HG02571 (cell line): ENCODE measurements at regions not wholly inside any gene's neighbourhood (a gene's known extent, or its start where the extent isn't known, plus 50 kb on each side); places are given as distances from the start of the nearest gene placed in this dataset.

Experiments
- ATAC-seq: cut with Tn5 transposase; IDR thresholded peaks from one replicate; pipeline ENCODE4 v1.9.1; 2021; ENCODE audit warnings: mild to moderate bottlenecking, moderate library complexity; ENCODE audit not compliant: unreplicated experiment

DNA sequence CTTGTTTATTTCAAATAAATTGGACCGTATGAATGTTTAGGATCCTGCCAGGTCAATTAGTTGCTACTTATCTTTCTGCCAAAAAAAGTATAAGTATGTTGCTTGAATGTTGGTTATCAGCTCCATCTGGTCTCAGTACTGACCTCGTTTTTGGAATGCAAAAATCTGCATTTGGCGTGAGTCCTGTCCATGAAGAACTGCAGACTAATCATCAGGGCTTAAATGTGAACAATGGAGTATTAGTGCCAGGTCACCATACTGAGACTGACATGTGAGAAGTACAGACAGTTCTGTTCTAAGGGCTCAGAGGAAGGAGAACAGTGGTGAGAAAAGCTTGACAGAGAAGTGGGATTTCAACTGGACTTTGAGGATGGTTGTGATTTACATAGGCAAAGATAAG lies 393.1 kb upstream of the SLC14A2 start:
- no peak for ATAC-seq

DNA sequence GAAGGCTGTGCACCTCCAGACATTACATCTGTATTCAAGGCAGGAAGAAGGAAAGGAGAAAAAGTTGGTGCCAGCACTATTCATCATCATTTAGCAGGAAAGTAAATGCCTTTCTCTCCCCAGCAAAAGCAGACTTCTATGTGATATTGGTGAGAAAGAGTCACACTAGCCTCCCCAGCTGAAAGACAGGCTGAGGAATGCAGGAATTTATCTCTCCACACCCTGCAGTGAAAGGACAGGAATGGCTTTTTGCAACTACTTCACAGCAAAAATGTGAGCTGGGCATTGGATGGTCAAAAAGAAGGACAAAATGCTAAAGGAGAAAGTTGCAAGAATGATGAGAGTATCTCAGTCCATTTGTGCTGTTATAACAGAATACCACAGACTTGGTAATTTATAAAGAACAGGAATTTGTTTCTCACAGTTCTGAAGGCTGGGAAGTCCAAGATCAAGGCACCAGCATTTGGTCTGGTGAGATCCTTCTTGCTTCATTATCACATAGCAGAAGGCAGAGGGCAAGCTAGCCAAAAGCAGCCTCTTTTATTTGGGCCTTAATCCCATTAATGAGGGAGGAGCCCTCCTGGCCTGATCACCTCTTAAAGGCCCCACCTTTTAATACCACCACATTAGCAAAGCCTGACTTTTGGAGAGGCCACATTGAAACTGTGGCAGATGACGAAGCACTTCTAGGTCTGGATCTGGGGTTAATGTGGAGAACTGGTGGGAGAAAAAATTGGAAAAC lies 388.1 kb upstream of the SLC14A2 start:
- no peak for ATAC-seq

DNA sequence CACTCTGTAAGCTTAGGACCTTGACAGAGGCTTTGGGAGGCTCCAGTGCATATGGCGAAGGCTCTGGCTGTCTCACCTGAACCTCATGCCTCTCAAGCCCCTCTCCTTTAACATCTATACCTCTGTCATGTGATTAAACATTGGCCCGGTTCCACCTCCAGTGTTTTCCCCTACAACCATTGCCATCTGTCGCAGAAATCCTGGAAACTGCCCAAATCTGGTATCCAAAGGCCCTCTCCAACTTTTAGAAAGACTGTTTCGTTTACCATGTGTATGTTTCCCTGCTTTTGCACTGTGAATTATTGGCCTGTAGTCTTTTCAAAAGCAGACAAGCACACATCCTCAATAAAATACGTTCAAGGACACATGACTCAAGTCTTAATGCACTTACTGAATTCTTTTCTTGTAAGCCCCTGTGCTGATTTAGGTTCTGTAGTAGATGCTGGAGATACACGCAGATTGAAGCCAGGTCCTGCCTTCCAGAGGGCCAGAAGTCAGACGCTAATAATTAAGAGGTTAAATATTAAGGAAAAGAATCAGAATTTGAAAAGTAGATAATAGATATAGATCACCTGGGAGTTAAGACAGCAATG lies 386.4 kb upstream of the SLC14A2 start:
- no peak for ATAC-seq

DNA sequence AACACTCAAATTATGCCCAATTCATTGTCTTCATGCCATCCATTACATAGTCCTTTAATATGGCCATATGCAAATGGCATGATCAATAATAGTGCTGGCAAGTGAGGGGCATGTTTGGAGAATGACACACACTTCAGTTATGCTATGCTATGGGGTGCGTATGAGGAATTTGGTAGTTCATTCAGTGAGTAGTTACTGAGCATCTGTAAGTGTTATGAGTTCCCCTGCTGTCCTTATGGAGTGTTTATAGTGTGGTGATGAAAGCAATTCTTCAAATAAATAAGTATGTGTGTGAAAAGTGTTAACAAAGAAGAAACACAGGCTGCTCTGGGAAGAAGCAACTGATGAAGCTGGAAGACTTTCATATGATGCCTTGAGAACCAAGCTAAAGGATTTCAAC lies 383.7 kb upstream of the SLC14A2 start:
- no peak for ATAC-seq

DNA sequence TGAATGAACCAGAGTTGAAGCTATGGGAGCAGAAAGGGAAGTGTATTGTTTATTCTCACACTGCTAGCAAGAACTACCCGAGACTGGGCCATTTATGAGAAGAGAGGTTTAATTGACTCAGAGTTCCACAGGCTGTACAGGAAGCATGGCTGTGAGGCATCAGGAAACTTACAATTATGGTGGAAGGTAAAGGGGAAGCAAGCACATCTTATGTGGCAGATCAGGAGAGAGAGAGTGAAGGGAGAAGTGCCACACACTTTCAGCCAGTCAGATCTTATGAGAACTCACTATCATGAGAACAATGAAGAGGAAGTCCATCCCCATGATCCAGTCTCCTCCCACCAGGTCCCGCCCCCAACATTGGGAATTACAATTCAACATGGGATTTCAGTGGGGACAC lies 383.2 kb upstream of the SLC14A2 start:
- ATAC-seq: no peak

DNA sequence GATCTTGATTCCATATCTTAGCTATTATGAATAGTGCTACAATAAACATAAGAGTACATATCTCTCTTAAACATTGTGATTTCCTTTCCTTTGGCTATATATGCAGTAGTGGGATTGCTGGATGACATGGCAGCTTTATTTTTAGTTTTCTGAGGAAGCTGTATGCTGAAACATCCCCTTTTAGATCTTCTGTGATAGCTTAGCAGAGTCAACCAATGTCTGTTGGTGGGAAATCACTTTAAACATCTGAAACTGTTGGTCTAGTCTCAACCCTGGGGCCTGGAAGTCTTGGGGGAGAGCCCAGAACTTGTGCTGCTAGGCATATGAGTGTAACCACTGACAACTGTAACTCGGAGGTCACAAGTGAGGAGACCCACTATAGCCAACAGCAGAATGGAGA lies 378.6 kb upstream of the SLC14A2 start:
- no peak for ATAC-seq

DNA sequence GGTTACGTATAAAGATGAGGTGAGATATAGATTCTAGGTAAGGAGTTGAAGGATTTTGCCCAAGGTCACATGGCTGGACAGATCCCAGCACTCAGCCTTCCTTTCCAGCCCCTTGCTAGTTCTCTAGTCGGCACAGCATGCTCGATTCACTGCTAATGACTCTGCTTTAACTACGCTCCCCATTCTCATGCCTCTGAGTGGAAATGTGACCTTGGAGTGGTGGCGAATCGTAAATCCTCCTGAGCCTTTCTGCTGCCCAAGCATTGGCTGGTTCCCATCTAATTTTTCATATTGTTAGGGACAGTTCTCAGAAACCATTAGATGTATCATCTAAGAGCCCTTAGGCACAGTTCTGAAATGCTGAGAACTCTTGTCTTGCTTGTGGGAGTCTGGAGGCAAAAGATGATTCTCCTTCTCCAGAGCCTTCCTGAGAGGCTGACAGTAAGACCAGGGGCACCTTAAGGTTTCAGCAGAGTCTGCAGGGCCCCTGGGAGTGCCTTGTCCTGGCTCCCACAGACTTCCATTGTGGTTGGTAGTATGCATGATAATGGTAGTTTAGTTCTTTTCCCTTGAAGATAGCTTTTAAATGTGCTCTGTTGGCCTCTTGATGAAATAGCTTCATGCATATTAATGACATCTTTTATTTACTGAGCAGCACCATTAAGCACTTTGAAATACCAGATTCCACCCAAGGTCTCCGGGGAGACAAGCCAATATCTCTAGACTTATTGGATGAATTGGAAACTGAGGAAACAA lies 377.8 kb upstream of the SLC14A2 start:
- ATAC-seq: no peak

DNA sequence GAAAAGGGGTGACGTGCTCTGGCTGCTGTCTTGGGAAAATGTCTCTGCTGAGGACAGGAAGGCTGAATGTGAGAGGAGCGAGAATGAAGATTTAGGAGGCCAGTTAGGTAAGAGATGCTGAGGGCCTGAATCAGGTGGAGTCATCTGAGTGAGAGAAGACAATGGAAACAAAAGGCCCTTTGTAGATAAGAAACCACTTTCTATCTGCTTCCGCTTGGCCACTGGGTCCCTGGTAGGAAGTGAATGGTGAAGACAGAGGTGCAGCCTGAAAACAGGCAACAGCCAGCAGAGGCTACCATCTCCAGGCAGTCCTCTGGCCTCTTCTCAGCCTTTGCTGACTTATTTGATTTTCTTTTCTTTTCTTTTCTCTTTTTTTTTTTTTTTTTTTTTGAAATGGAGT lies 374.0 kb upstream of the SLC14A2 start:
- ATAC-seq: no peak

DNA sequence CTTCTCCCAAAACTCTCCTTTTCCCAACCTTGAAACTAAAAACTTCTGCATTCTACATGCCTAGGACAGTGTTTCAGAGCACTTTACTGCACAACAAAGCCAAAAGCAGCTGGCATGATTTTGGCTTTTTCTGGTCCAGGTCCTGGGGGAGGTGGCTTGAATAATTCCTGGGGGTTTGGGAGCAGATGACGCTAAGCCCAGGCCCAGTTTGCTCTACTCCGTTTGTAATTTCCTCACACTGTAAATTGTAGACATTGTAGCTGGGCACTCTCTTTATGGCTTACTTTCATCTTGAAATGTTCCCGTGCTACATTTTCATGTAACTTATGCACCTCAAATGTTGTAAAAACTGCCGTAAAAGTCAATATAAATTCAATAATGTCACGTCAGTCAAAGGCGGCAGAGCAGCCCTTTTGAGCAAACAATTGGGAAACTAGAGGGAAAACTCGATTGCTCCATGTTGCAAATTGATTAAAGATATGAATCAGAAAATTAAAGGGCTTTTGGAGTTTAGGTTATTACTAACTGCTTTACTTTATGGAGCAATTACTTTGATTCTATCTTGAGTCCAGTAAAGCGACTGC lies 373.2 kb upstream of the SLC14A2 start:
- ATAC-seq: no peak

DNA sequence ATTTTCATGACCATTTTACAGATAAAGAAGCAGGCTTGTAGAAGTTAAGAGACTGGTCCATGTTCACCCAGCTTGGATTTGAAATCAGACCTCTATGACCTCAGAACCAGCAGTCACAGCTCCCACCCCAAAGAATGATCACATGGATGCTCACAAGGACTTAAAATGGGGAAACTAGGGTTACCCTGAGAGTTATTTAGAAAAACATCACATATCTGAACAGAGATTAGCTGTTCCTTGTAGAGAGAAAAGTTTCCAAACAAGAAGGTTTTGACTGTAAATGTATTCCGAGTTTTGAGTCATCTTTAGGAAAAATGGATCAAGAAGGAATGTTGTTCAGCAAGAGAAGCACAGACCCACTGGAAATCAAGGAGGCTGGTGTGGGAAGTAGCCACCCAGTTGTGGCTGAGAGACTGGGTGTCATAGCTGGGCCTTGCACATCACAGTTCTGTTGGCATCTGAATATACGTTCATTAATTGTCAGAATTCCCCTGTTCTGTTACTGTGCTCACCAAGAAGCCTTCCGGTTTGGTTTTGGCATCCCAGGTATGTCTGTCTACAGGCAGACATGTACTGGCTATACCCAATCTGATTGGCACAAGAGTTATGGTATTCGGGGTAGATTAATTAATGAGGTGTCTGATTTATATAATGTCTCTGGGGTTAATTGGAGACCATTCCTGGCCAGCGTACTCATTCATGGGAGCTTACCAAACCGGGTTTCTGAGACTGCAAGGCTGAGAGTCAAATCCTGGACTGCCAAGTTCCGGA lies 371.8 kb upstream of the SLC14A2 start:
- ATAC-seq: no peak

DNA sequence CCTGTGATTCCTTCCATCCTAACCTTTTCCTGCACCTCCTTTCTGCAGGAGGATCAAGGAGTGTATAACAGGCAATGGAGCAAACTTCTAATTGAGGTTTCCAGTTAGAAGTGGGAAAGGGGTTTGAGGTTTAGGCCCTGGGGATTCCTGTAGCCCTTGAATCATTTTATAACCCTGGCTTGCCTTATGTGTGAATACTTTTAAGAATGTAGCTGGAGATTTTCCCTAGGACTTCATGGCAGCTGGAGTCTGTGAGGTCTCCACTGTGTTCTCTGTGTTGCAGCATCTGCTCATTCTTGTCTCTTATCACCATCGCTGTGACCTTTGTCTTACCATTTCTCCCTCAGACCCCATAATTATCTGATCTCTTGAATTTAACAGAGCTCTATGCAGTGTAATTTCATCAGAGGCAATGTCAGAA lies 370.2 kb upstream of the SLC14A2 start:
- ATAC-seq: no peak

DNA sequence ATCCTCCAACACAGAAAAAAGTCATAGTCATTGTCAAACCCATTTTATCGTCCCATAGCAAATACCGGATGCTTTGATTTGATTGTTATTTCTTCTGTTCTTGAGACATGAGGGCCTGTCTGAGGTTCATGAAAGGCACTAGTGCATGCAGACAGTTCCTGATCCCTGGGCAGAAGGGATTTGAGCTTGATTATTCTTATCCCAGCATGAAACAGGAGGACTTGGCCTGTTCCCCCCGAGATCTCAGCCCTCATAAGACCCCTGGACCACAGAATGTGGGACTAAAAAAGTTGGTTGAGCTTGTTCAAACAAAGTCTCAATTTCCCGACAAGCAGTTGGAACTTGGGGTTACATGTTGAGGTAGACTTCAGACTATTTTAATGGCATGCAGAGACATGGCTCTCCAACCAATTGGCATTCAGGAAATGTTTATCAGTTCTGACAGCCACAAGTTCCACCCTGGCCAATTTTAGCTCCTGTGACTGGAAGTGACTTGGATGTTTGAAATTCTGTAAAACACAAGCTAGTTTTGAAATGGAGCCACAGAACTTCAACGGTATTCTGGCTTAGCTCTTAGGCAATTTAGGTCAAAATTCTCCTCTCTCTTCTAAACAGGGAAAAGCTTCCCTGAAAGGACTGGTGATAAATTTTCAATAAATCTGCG lies 366.9 kb upstream of the SLC14A2 start:
- ATAC-seq: no peak

DNA sequence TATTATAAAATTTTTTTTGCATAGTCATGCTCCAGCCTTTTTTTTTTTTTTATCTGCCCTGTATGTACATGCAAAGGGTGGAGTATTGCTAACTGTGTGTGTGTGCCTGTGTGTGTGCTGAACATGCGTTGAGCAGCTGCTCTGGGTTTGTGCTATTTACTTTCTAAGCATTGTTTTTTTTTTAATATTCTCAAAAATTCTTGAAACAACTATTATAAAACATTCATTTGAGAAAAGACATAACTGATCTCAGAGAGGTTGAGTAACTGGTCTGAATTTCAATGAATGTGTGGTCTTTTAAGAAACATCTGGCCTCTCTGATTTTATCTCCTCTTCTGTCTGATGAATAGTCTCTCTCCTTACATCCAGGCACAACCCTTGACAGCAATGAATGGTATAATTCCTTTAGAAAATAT lies 366.0 kb upstream of the SLC14A2 start:
- no peak for ATAC-seq

DNA sequence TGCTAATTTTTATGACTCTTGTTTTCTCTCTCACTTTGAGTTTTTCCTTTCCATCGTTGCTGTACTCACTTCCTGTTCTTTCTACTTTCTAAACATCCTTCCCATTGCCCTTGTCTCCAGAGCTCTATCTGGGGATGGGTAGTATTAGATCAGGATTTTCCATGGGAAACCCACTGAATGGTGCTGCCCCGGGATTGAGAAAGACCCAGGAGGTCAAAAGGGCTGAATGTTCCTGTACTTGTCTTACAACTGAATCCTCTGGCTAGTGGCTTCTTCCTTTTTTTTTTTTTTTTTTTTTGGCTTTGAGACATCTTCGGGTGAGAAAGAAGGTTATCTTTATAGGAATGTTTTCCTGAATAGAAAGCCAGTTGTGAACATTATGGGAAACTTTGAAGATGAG lies 364.8 kb upstream of the SLC14A2 start:
- no peak for ATAC-seq

DNA sequence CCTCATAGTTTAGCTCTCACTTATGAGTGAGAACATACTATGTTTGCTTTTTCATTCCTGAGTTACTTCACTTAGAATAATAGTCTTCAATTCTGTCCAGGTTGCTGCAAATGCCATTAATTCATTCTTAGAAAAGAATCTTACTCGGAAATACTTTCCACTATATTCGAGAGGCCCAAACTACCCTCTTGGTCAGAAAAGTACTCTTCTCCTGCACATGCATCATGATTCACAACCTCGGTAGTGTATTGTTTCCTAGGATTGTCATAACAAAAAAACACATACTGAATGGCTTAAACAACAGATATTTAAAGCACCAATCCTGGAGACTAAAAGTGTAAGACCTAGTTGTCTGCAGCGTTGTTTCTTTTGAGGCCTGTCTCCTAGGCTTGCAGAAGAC lies 364.0 kb upstream of the SLC14A2 start:
- ATAC-seq: no peak

DNA sequence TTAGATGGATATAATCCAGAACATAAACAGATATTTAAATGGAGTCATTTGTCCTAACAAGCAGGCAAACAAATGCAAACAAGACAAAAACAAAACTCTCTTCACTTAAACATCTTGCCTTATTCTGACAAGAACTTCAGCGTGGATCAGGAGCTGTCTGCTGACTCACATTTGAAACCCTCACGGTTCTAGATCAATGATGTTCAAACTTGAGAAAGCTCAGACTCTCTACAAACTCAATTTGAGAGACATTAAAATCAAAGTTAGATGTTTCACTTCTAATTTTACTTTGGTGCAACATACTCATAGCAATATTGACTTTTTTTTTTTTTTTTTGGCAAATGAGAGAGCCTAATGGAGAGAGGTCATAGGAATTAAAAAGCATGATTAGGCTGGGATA lies 362.8 kb upstream of the SLC14A2 start:
- ATAC-seq: no peak

DNA sequence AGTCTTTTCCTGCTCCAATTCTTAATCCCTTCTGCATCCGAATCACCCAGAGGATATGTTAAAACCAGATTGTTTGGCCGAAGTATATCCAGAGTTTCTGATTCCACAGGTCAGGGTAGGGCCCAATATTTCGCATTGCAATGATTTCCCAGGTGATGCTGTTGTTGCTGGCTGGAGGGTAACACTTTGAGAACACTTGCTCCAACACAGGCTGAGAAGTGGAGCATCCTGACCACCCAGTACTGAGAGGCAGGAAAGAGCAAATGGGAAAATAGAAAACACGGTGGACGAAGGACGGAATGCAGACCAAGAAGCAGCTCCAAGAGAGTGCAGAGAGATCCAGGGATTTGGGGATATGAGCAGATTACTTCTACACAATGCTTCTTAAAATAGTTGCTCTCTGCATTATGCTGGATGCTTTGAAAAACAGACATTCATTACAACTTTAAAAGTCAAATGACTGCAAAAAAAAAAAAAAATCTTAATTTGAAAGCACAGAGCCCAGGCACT lies 362.2 kb upstream of the SLC14A2 start:
- no peak for ATAC-seq

DNA sequence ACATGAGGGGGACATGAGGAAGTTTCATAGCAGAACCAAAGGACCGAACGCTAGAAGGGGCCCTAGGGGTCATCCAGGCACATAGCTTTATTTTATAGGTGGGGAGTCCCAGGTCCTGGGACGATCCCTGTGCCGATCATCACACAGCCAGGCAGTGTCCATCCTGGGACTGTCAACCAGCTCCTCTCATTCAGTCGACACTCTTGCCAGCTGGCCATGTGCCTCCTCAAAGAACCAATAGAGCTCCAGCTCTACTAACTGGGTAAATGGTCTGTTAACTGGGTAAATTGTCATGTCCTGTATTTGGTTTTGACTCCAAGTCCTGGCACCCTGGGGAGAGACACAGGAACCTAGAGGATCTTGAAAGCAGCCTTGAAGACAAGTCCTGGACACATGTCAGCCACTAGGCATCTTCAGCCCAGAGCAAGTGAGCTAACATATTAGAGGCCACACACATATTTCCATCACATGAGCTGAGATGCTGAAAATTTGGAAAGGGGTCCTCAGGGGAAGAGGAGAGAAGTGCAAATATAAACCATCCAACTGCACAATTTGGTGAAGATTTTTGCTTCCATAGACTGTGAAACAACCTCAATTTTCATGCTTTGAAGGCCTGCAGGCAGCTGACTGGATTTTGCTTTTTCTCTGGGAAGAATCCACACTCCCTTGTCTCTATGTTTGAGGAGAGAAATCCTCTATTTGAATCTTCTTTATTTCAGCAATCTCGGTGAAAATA lies 361.1 kb upstream of the SLC14A2 start:
- ATAC-seq: no peak

DNA sequence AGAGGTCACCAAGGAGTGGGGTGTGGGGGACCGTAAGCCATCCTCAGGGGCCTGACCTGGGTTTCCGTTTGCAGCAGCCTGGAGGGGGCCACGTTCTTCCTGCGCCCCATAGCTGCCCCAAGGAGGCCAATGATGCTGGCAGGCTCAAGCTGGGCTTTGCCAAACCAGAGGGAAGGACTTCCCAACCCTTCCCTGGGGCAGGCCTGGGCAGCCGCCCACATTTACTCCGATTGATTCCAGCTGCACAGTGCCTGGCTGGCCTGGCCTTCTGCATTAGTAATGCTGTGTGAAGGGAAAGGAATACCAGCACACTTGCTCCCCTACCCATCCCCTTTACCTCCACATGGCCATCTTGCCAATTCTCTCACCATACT lies 360.6 kb upstream of the SLC14A2 start:
- no peak for ATAC-seq
